WTC11 (cell line): ENCODE measurements at regions not wholly inside any gene's neighbourhood (a gene's known extent, or its start where the extent isn't known, plus 50 kb on each side); places are given as distances from the start of the nearest gene placed in this dataset.

Experiments used
- CTCF ChIP-seq: fragments of 200-600 bp; IDR thresholded peaks from 2 replicates; pipeline ENCODE4 v1.8.0; 2022; ENCODE audit warnings: antibody characterized with exemption
- HMGXB4 ChIP-seq: sonication (generic); formaldehyde crosslinking; IDR thresholded peaks from 2 replicates; pipeline ENCODE4 v1.8.1; 2023; ENCODE audit warnings: mild to moderate bottlenecking, moderate library complexity, missing genetic modification reagents
- JUN ChIP-seq: sonication (generic); formaldehyde crosslinking; IDR thresholded peaks from 2 replicates; pipeline ENCODE4 v1.8.0; 2023; ENCODE audit warnings: mild to moderate bottlenecking, missing genetic modification reagents
- MLX ChIP-seq: sonication (generic); formaldehyde crosslinking; IDR thresholded peaks from 2 replicates; pipeline ENCODE4 v1.8.1; 2023; ENCODE audit warnings: mild to moderate bottlenecking, missing genetic modification reagents, moderate library complexity
- NFE2L1 ChIP-seq: sonication (generic); formaldehyde crosslinking; IDR thresholded peaks from 2 replicates; pipeline ENCODE4 v1.8.1; 2023; ENCODE audit warnings: missing genetic modification reagents
- NFYB ChIP-seq: sonication (generic); formaldehyde crosslinking; conservative IDR thresholded peaks from 2 replicates; pipeline ENCODE4 v1.8.0; 2022; ENCODE audit warnings: low read depth, missing genetic modification reagents
- NR1H2 ChIP-seq: sonication (generic); formaldehyde crosslinking; IDR thresholded peaks from 2 replicates; pipeline ENCODE4 v1.9.0; 2021; ENCODE audit warnings: mild to moderate bottlenecking, moderate library complexity, missing genetic modification reagents
- TEAD1 ChIP-seq: sonication (generic); formaldehyde crosslinking; IDR thresholded peaks from 2 replicates; pipeline ENCODE4 v1.8.0; 2022; ENCODE audit warnings: mild to moderate bottlenecking, missing genetic modification reagents
- TEAD4 ChIP-seq: sonication (generic); formaldehyde crosslinking; IDR thresholded peaks from 2 replicates; pipeline ENCODE4 v1.8.0; 2022; ENCODE audit warnings: mild to moderate bottlenecking, missing genetic modification reagents
- ZNF263 ChIP-seq: sonication (generic); formaldehyde crosslinking; IDR thresholded peaks from 2 replicates; pipeline ENCODE4 v1.8.1; 2022; ENCODE audit warnings: low read depth, mild to moderate bottlenecking, moderate library complexity, missing genetic modification reagents

GRCh38 chr2:157984866-157985265, 108.7 kb upstream of the ACVR1 start:
- no peak for TF ChIP-seq ZNF263 (CRISPR knock-in tag)
- no peak for TF ChIP-seq CTCF
- no peak for TF ChIP-seq TEAD1
- TF ChIP-seq NFE2L1 (CRISPR knock-in tag) = no peak
- no peak for TF ChIP-seq NR1H2 (CRISPR knock-in tag)
- TF ChIP-seq TEAD4 (CRISPR knock-in tag) = no peak
- no peak for TF ChIP-seq MLX
- no peak for TF ChIP-seq NFYB
- TF ChIP-seq HMGXB4 (CRISPR knock-in tag) = no peak
- TF ChIP-seq JUN (CRISPR knock-in tag) = no peak
